C4-2B (cell line): ENCODE measurements at regions not wholly inside any gene's neighbourhood (a gene's known extent, or its start where the extent isn't known, plus 50 kb on each side); places are given as distances from the start of the nearest gene placed in this dataset.

Experiments
- CTCF ChIP-seq: fragments of 450-650 bp; conservative IDR thresholded peaks from 2 replicates; pipeline ENCODE4 v1.5.1; 2017; ENCODE audit warnings: mild to moderate bottlenecking
- ZFX ChIP-seq: fragments of 450-650 bp; IDR thresholded peaks from 2 replicates; pipeline ENCODE4 v1.6.1; 2017

GRCh38 chr4:89492581-89493071 is 185.0 kb upstream of the GPRIN3 start:
- TF ChIP-seq CTCF: no peak
- TF ChIP-seq ZFX: no peak
